Mesenchymal stem cell (in vitro differentiated cells and primary cell): ENCODE measurements at regions not wholly inside any gene's neighbourhood (a gene's known extent, or its start where the extent isn't known, plus 50 kb on each side); places are given as distances from the start of the nearest gene placed in this dataset.

Source experiments
- DNase-seq: peaks from one replicate; pipeline ENCODE4 v3.0.0-alpha.2; 2013
- H2AFZ ChIP-seq: one replicate; pipeline ENCODE4 v1.6.1; 2013; ENCODE audit warnings: low read depth, mild to moderate bottlenecking, control low read depth, inconsistent platforms, low read length, moderate library complexity
- H2AK5ac ChIP-seq: 2 replicates; pipeline ENCODE4 v1.6.1; 2013; ENCODE audit warnings: low read length, moderate library complexity, mild to moderate bottlenecking, inconsistent platforms; ENCODE audit not compliant: severe bottlenecking
- H2BK120ac ChIP-seq: one replicate; pipeline ENCODE4 v1.6.1; 2013; ENCODE audit warnings: low read depth, mild to moderate bottlenecking, inconsistent platforms, low read length, moderate library complexity
- H2BK12ac ChIP-seq, 2 experiments: one replicate each; pipeline ENCODE4 v1.6.1; 2013; ENCODE audit warnings: inconsistent platforms in 2 of 2, low read length in 2 of 2, mild to moderate bottlenecking in 2 of 2, moderate library complexity in 2 of 2, control low read depth in 1 of 2
- H2BK15ac ChIP-seq: one replicate; pipeline ENCODE4 v1.6.1; 2013; ENCODE audit warnings: mild to moderate bottlenecking, low read depth, inconsistent platforms; ENCODE audit not compliant: poor library complexity, severe bottlenecking
- H2BK5ac ChIP-seq: 2 replicates; pipeline ENCODE4 v1.6.1; 2013; ENCODE audit warnings: low read depth, mild to moderate bottlenecking, low read length, control low read depth, inconsistent platforms; ENCODE audit not compliant: poor library complexity, severe bottlenecking
- H3K14ac ChIP-seq, 2 experiments: one replicate each; pipeline ENCODE4 v1.6.1; 2013; ENCODE audit warnings: inconsistent platforms in 2 of 2, low read length in 2 of 2, control low read depth in 1 of 2, mild to moderate bottlenecking in 1 of 2, moderate library complexity in 1 of 2
- H3K18ac ChIP-seq, 2 experiments: one replicate each; pipeline ENCODE4 v1.6.1; 2013; ENCODE audit warnings: inconsistent platforms in 2 of 2, low read length in 2 of 2, control low read depth in 1 of 2, low read depth in 1 of 2, mild to moderate bottlenecking in 1 of 2
- H3K23ac ChIP-seq, 2 experiments: one replicate each; pipeline ENCODE4 v1.6.1; 2013; ENCODE audit warnings: inconsistent platforms in 2 of 2, low read length in 2 of 2, mild to moderate bottlenecking in 2 of 2, moderate library complexity in 2 of 2, control low read depth in 1 of 2
- H3K27ac ChIP-seq: 2 replicates; pipeline ENCODE4 v1.5.1; 2013; ENCODE audit warnings: mild to moderate bottlenecking, moderate library complexity, low read length, control low read depth, inconsistent platforms; ENCODE audit not compliant: poor library complexity, severe bottlenecking
- H3K27me3 ChIP-seq, 2 experiments: 2 replicates each; pipeline versions ENCODE4 v1.6.1 to v1.7.0; 2013; ENCODE audit warnings: low read length in 2 of 2, mild to moderate bottlenecking in 2 of 2, moderate library complexity in 2 of 2, control low read depth in 1 of 2, inconsistent platforms in 1 of 2; ENCODE audit not compliant: control insufficient read depth in 1 of 2, insufficient read depth in 1 of 2
- H3K36me3 ChIP-seq, 2 experiments: 2 replicates each; pipeline versions ENCODE4 v1.6.1 to v1.7.0; 2013; ENCODE audit warnings: low read length in 2 of 2, control low read depth in 1 of 2, inconsistent platforms in 1 of 2, low read depth in 1 of 2, mild to moderate bottlenecking in 1 of 2; ENCODE audit not compliant: insufficient read depth in 2 of 2, control insufficient read depth in 1 of 2
- H3K4ac ChIP-seq, 2 experiments: one replicate each; pipeline ENCODE4 v1.6.1; 2013; ENCODE audit warnings: inconsistent platforms in 2 of 2, low read length in 2 of 2, mild to moderate bottlenecking in 2 of 2, moderate library complexity in 2 of 2, control low read depth in 1 of 2, low read depth in 1 of 2
- H3K4me1 ChIP-seq: 2 replicates; pipeline ENCODE4 v1.6.1; 2013; ENCODE audit warnings: low read depth, low read length, control low read depth; ENCODE audit not compliant: control insufficient read depth, insufficient read depth
- H3K4me2 ChIP-seq: 2 replicates; pipeline ENCODE4 v1.6.1; 2013; ENCODE audit warnings: low read length, mild to moderate bottlenecking, inconsistent platforms; ENCODE audit not compliant: poor library complexity, severe bottlenecking
- H3K4me3 ChIP-seq, 2 experiments: 2 replicates each; pipeline versions ENCODE4 v1.5.1 to v1.7.0; 2013; ENCODE audit warnings: low read length in 2 of 2, mild to moderate bottlenecking in 2 of 2, control low read depth in 1 of 2, low read depth in 1 of 2; ENCODE audit not compliant: insufficient read depth in 1 of 2
- H3K79me1 ChIP-seq: replicated peaks from 2 replicates; pipeline ENCODE4 v1.6.1; 2013; ENCODE audit warnings: mild to moderate bottlenecking, control low read depth, low read length, inconsistent platforms; ENCODE audit not compliant: poor library complexity, severe bottlenecking
- H3K9ac ChIP-seq: 2 replicates; pipeline ENCODE4 v1.7.0; 2013; ENCODE audit warnings: mild to moderate bottlenecking, low read length, moderate library complexity
- H3K9me3 ChIP-seq: 2 replicates; pipeline ENCODE4 v1.7.0; 2013; ENCODE audit warnings: mild to moderate bottlenecking, low read length; ENCODE audit not compliant: control insufficient read depth
- H4K8ac ChIP-seq: one replicate; pipeline ENCODE4 v1.6.1; 2013; ENCODE audit warnings: inconsistent platforms, mild to moderate bottlenecking, low read length, moderate library complexity
- H4K91ac ChIP-seq: one replicate; pipeline ENCODE4 v1.6.1; 2013; ENCODE audit warnings: mild to moderate bottlenecking, low read length, inconsistent platforms
- whole genome bisulfite sequencing: methylation state at CpG from one replicate; pipeline ENCODE4 v1.1.7; 2013; ENCODE audit warnings: mixed read lengths; 5-methylcytosine and 5-hydroxymethylcytosine counted together

GRCh38 chr11:114848027-114848426 is 169.7 kb downstream of the NXPE2 start:
- no peak overlapping the region for H2AK5ac ChIP-seq
- H3K23ac ChIP-seq = no peak overlapping the region
- no peak overlapping the region for H2BK15ac ChIP-seq
- no peaks in the 10 kb centered on the region for H3K4me1 ChIP-seq
- no peak overlapping the region for H2BK5ac ChIP-seq
- no peak for DNase-seq
- H2BK120ac ChIP-seq = no peak overlapping the region
- H3K36me3 ChIP-seq = no peaks in the 10 kb centered on the region
- H3K27ac ChIP-seq = no peak overlapping the region
- no peak overlapping the region for H3K9ac ChIP-seq
- H3K4ac ChIP-seq = no peak overlapping the region
- H3K14ac ChIP-seq = no peak overlapping the region
- H3K4me2 ChIP-seq = no peak overlapping the region
- H3K79me1 ChIP-seq = no peaks in the 10 kb centered on the region
- H4K91ac ChIP-seq = no peak overlapping the region
- no peak overlapping the region for H2AFZ ChIP-seq
- WGBS = 20% methylated on average over 3 of the region's 6 CpGs
- no peak overlapping the region for H2BK12ac ChIP-seq
- no peak overlapping the region for H3K4me3 ChIP-seq
- H4K8ac ChIP-seq = no peak overlapping the region
- no peaks in the 10 kb centered on the region for H3K9me3 ChIP-seq
- no peak overlapping the region for H3K18ac ChIP-seq
- H3K27me3 ChIP-seq = no peaks in the 10 kb centered on the region

DNA sequence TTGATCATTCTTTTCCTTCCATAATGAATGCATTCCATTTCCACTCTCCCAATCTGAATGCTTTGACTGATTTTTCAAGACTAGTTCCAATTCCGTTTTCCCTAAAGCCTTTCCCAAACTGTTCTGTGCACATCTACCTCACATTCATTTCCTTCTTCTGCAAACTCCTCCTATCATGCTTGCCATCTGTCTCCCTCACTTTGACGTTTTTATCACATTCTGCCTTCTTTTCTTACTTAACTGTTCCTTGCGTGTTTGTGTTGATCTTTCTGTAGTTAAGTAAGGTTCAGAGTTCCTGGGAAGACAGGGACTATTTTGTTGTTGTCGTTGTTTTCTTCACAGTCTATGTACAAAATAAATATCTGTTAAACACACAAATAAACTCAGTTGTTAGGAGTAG is 179.0 kb downstream of the NXPE2 start:
- Histone ChIP-seq H2BK15ac (no peak overlapping the region), H2AFZ (no peak overlapping the region), H3K27me3 (no peaks in the 10 kb centered on the region), H3K36me3 (no peaks in the 10 kb centered on the region), H3K79me1 (no peaks in the 10 kb centered on the region), H3K23ac (no peak overlapping the region), H3K9me3 (peaks cover 6% of the 10 kb centered on the region), H2BK120ac (no peak overlapping the region), H4K8ac (no peak overlapping the region), H4K91ac (no peak overlapping the region), H3K27ac (no peak overlapping the region), H3K4me1 (no peaks in the 10 kb centered on the region), H3K9ac (no peak overlapping the region), H2AK5ac (no peak overlapping the region), H3K4ac (no peak overlapping the region), H3K14ac (no peak overlapping the region), H3K4me3 (no peak overlapping the region), H2BK5ac (no peak overlapping the region), H3K18ac (no peak overlapping the region), H2BK12ac (no peak overlapping the region), H3K4me2 (no peak overlapping the region)
- WGBS = 24% methylated on average over 2 of the region's 4 CpGs
- no peak for DNase-seq

- 88% methylated on average over 2 of the region's 2 CpGs for whole genome bisulfite sequencing
These were observed 186.6 kb downstream of the NXPE2 start for GRCh38 chr11:114864896-114865295.

DNA sequence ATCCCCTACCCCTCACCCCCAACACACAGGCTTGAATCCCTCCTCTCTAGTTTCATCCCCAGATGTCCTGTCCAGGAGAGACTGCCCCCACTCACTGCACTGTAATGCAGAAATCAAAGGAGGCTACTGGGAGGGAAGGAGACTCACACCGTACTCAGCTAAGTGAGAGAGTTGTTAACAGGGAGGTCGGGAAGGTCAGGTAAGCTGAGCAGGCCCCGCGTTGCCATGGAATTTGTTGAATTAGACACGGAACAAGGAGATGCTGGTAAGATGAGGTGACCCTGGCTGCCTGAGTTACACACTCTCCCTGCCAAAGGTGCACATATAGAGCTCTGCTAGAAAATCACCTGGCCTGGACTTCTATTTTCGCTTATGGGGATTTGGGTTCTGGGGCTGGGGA is 197.9 kb downstream of the NXPE2 start:
- Histone ChIP-seq H3K4me3 (no peak overlapping the region), H3K4me1 (no peaks in the 10 kb centered on the region), H3K27me3 (no peaks in the 10 kb centered on the region), H4K8ac (no peak overlapping the region), H2BK15ac (no peak overlapping the region), H3K23ac (no peak overlapping the region), H3K9ac (no peak overlapping the region), H3K18ac (no peak overlapping the region), H3K4ac (no peak overlapping the region), H3K27ac (no peak overlapping the region), H2AK5ac (no peak overlapping the region), H4K91ac (no peak overlapping the region), H2AFZ (no peak overlapping the region), H3K36me3 (no peaks in the 10 kb centered on the region), H3K79me1 (no peaks in the 10 kb centered on the region), H2BK120ac (no peak overlapping the region), H3K14ac (no peak overlapping the region), H2BK5ac (no peak overlapping the region), H2BK12ac (no peak overlapping the region), H3K9me3 (no peaks in the 10 kb centered on the region), H3K4me2 (no peak overlapping the region)
- WGBS = 68% methylated on average over 6 of the region's 6 CpGs
- DNase-seq = no peak

More at GRCh38 chr11:114864896-114865295, 186.6 kb downstream of the NXPE2 start:
- Histone ChIP-seq H3K9ac (no peak overlapping the region), H4K8ac (no peak overlapping the region), H3K4me3 (no peak overlapping the region), H3K4ac (no peak overlapping the region), H3K9me3 (peaks cover 2% of the 10 kb centered on the region), H3K27me3 (no peaks in the 10 kb centered on the region), H3K36me3 (no peaks in the 10 kb centered on the region), H3K27ac (no peak overlapping the region), H3K18ac (no peak overlapping the region), H2AFZ (no peak overlapping the region), H2AK5ac (no peak overlapping the region), H4K91ac (no peak overlapping the region), H3K4me1 (no peaks in the 10 kb centered on the region), H2BK15ac (no peak overlapping the region), H2BK12ac (no peak overlapping the region), H3K4me2 (no peak overlapping the region), H2BK5ac (no peak overlapping the region), H3K23ac (no peak overlapping the region), H3K79me1 (no peaks in the 10 kb centered on the region), H2BK120ac (no peak overlapping the region), H3K14ac (no peak overlapping the region)
- no peak for DNase-seq
